Skeletal muscle satellite cell (primary cell): ENCODE measurements at regions not wholly inside any gene's neighbourhood (a gene's known extent, or its start where the extent isn't known, plus 50 kb on each side); places are given as distances from the start of the nearest gene placed in this dataset.
"Not testable (repeated sequence)": the region's sequence is repeated elsewhere in the genome, so short reads cannot be mapped to it uniquely, and the experiment has no call there.

Experiments used
- H3K27me3 ChIP-seq: 2 replicates; pipeline ENCODE4 v1.7.0; 2013; ENCODE audit warnings: low read length; ENCODE audit not compliant: control insufficient read depth, insufficient read depth
- H3K36me3 ChIP-seq: 2 replicates; pipeline ENCODE4 v1.7.0; 2013; ENCODE audit warnings: mild to moderate bottlenecking, control low read depth, low read length; ENCODE audit not compliant: insufficient read depth
- H3K4me1 ChIP-seq: 2 replicates; pipeline ENCODE4 v1.7.0; 2013; ENCODE audit warnings: low read length; ENCODE audit not compliant: control insufficient read depth, insufficient read depth
- H3K4me2 ChIP-seq: 2 replicates; pipeline ENCODE4 v1.7.0; 2013; ENCODE audit warnings: mild to moderate bottlenecking, low read length
- H3K4me3 ChIP-seq: 2 replicates; pipeline ENCODE4 v1.7.0; 2013; ENCODE audit warnings: low read length
- H3K9ac ChIP-seq: 2 replicates; pipeline ENCODE4 v1.7.0; 2013; ENCODE audit warnings: mild to moderate bottlenecking, low read depth, low read length, moderate library complexity
- H3K9me3 ChIP-seq: replicated peaks from 2 replicates; pipeline ENCODE4 v1.7.0; 2013; ENCODE audit warnings: mild to moderate bottlenecking, control low read depth, low read length

DNA sequence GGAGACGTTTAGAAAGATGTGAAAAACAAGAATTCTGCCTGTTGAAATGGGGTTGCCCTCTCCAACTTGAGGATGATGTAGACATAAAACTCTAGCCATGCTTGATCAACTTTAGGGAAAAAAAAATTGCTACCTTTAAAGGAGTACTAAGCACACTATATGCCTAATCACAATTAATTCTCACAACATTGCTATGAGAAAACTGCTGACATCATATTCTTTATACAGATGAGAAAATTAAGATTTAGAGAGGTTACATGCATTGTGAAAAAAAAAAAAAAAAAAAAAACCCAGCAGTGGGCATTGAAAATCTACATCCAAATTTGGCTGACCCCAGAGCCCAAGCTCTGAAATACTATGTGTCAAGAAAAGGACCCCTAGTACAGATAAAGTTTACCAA is 617.2 kb upstream of the ADGRL2 start:
- Histone ChIP-seq H3K36me3 (no peaks in the 10 kb centered on the region), H3K9ac (no peak overlapping the region), H3K9me3 (peaks cover 4% of the 10 kb centered on the region), H3K27me3 (no peaks in the 10 kb centered on the region), H3K4me2 (no peak overlapping the region), H3K4me1 (no peaks in the 10 kb centered on the region), H3K4me3 (no peak overlapping the region)

DNA sequence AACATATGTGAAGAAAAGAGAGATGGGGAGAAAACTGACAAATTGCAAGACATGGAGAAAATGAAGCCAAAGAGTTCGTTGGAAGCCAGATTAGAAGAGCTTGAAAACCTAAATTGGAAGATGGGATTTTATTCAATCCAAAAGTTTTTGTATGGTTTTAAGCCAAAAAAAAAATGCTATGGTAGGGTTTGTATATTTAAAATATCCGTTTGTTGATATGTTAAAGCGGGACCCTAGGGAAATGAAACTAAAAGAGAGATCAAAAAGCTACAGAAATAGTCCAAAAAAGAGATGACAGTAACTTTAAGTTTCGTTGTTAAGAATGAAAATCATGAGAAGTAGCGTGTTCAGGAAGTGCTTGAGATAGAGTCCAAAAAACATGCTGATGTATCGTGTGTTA is 617.7 kb upstream of the ADGRL2 start:
- Histone ChIP-seq H3K27me3 (no peaks in the 10 kb centered on the region), H3K36me3 (no peaks in the 10 kb centered on the region), H3K4me3 (no peak overlapping the region), H3K9me3 (peaks cover 4% of the 10 kb centered on the region), H3K4me1 (no peaks in the 10 kb centered on the region), H3K4me2 (no peak overlapping the region), H3K9ac (no peak overlapping the region)

DNA sequence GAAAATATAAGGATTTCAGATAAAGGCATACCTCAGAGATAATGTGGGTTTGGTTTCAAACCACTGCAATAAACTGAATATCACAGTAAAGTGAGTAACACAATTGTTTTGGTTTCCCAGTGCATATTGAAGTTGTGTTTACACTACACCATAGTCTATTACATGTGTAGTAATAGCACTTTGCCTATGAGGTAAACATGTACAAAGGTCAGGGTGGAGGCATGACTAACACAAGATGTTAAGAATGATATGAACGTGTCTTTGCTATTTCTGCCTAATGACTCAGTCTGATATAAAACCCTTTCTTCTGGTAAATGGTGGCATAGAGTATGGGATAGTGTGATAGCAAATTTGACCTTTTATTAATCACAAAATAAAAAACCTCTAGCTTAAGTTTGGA is 621.5 kb upstream of the ADGRL2 start:
- Histone ChIP-seq H3K36me3 (no peaks in the 10 kb centered on the region), H3K9ac (no peak overlapping the region), H3K27me3 (no peaks in the 10 kb centered on the region), H3K9me3 (peaks cover 11% of the 10 kb centered on the region), H3K4me2 (no peak overlapping the region), H3K4me3 (no peak overlapping the region), H3K4me1 (no peaks in the 10 kb centered on the region)

DNA sequence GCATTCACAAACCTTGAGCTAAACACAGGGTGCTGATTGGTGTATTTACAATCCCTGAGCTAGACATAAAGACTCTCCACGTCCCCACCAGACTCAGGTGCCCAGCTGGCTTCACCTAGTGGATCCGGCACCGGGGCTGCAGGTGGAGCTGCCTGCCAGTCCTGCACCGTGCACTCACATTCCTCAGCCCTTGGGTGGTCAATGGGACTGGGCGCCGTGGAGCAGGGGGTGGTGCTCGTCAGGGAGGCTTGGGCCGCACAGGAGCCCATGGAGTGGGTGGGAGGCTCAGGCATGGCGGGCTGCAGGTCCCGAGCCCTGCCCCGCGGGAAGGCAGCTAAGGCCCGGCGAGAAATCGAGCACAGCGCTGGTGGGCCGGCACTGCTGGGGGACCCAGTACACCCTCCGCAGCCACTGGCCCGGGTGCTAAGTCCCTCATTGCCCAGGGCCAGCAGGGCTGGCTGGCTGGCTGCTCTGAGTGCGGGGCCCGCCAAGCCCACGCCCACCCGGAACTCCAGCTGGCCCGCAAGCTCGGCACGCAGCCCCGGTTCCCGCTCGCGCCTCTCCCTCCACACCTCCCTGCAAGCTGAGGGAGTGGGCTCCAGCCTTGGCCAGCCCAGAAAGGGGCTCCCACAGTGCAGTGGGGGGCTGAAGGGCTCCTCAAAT is 622.2 kb upstream of the ADGRL2 start:
- H3K36me3 ChIP-seq, H3K9ac ChIP-seq, H3K9me3 ChIP-seq, H3K4me1 ChIP-seq, H3K4me2 ChIP-seq, H3K4me3 ChIP-seq, H3K27me3 ChIP-seq: not testable (repeated sequence)

DNA sequence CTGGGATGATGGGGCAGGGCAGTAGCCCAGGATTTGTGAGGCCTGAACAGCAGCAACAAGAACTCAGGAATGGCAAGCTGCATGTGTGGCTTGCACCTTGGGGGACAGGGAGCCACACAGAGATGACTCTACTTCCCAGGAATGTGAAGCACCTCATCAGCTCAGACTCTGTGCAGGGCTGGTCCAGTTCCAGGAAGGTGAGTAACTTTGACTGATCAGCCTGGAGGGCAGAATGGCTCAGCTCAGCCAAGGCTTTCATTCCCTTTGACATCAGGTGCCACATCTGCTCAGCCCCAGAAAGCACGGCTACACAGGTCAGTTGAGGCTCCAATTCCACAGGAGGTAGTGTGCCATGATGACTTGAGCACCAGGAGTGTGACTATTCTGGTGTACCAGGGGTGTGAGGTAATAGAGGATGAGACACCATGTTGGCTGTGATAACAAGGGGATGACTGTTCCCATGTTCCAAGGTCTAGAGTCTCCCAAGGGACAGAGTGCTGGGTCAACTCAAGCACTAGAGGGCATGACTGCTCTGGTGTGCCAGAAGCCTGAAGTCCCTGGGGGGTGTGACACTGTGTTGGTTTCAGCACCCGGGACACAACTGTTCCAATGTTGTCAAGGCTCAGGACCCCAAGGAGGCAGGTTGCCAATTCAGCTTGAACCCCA is 625.8 kb upstream of the ADGRL2 start:
- Histone ChIP-seq H3K27me3 (no peaks in the 10 kb centered on the region), H3K9ac (no peak overlapping the region), H3K36me3 (no peaks in the 10 kb centered on the region), H3K4me2 (no peak overlapping the region), H3K9me3 (peaks cover 8% of the 10 kb centered on the region), H3K4me1 (no peaks in the 10 kb centered on the region), H3K4me3 (no peak overlapping the region)

DNA sequence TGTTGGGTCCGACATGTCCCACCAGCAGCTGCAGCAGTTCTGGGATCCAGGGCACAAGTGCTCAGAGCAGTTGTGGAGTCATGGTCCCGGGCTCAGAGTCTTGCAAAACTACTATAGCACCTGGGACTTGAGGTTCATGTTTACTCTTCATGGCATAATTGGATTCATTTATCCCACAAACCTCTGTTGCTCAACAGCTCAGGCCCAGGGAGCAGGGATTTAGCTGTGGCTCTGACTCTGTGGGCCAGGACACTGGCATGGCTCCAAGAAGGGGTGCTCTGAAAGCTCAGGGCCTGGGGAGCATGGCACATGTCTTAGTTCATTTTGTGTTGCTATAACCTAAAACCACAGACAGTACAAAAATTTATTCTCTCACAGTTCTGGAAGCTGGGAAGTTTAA is 626.7 kb upstream of the ADGRL2 start:
- peaks cover 8% of the 10 kb centered on the region for H3K9me3 ChIP-seq
- H3K36me3 ChIP-seq = no peaks in the 10 kb centered on the region
- H3K4me2 ChIP-seq = no peak overlapping the region
- H3K9ac ChIP-seq = no peak overlapping the region
- H3K4me3 ChIP-seq = no peak overlapping the region
- H3K4me1 ChIP-seq = no peaks in the 10 kb centered on the region
- no peaks in the 10 kb centered on the region for H3K27me3 ChIP-seq

DNA sequence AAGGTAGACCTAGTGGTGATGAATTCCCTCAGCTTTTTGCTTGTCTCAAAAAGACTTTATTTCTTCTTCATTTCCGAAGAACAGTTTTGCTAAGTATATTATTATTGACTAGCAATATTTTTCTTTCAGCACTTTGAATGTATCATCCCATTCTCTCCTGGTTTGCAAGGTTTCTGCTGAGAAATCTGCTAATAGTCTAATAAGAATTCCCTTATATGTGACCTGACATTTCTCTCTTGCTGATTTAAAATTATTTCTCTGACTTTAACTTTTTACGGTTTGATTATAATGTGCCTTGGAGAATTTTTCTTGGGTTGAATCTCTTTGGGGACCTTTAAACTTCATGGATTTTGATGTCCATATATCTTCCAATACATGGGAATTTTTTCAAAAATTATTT is 628.3 kb upstream of the ADGRL2 start:
- Histone ChIP-seq H3K9me3 (peaks cover 8% of the 10 kb centered on the region), H3K4me3 (no peak overlapping the region), H3K9ac (no peak overlapping the region), H3K4me1 (no peaks in the 10 kb centered on the region), H3K4me2 (no peak overlapping the region), H3K27me3 (no peaks in the 10 kb centered on the region), H3K36me3 (no peaks in the 10 kb centered on the region)

DNA sequence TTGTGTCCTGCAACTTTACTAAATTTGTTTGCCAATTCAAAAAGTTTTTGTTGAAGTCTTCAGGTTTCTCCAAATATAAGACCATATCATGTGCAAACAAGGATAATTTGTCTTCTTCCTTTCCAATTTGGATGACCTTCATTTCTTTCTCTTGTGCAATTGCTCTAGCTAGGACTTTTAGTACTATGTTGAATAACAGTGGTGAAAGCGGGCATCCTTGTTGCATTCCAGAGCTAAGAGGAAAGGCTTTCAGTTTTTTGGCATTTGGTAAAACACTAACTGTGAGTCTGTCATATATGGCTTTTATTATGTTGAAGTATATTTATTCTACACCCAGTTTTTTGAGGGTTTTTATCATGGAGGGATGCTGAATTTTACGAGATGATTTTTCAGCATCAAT is 630.0 kb upstream of the ADGRL2 start:
- Histone ChIP-seq H3K4me1 (no peaks in the 10 kb centered on the region), H3K36me3 (no peaks in the 10 kb centered on the region), H3K4me2 (no peak overlapping the region), H3K27me3 (no peaks in the 10 kb centered on the region), H3K4me3 (no peak overlapping the region), H3K9me3 (peaks cover 8% of the 10 kb centered on the region), H3K9ac (no peak overlapping the region)

DNA sequence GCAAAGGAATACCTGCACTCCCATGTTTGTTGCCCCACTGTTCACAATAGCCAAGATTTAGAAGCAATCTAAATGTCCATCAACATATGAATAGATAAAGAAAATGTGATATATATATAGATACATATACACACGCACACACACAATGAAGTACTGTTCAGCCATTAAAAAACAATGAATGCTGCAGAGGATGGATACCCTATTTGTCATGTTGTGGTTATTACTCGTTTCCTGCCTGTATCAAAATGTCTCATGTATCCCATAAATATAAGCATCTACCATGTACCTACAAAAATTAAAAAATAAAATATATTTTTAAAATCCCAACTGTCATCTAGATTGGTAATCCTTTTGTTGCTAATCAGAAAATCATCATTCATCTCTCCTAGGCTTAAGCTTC is 634.8 kb upstream of the ADGRL2 start:
- no peak overlapping the region for H3K4me2 ChIP-seq
- no peaks in the 10 kb centered on the region for H3K36me3 ChIP-seq
- no peaks in the 10 kb centered on the region for H3K27me3 ChIP-seq

DNA sequence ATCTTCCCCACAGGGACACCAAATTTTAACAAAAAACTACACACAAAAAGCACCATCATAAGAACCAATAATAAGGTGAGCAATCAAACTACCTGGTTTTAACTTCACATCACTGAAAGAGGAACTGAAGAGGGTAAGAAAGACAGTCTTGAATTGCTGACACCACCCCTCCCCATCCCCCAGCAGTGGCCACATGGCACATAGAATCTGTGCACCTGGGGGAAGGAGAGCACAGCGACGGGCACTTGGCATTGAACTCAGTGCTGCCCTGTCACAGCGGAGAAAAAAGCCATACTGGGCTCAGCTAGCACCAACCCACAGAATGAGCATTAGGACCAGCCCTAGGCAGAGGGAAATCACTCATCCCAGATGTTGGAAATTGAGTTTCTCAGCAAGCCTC is 640.0 kb upstream of the ADGRL2 start:
- Histone ChIP-seq H3K4me1 (no peaks in the 10 kb centered on the region), H3K9me3 (peaks cover 3% of the 10 kb centered on the region), H3K9ac (no peak overlapping the region), H3K4me3 (no peak overlapping the region), H3K27me3 (no peaks in the 10 kb centered on the region), H3K36me3 (no peaks in the 10 kb centered on the region), H3K4me2 (no peak overlapping the region)

More for the DNA sequence above, 634.8 kb upstream of the ADGRL2 start:
- Histone ChIP-seq H3K9me3 (no peaks in the 10 kb centered on the region), H3K4me1 (no peaks in the 10 kb centered on the region), H3K9ac (no peak overlapping the region), H3K4me3 (no peak overlapping the region)

DNA sequence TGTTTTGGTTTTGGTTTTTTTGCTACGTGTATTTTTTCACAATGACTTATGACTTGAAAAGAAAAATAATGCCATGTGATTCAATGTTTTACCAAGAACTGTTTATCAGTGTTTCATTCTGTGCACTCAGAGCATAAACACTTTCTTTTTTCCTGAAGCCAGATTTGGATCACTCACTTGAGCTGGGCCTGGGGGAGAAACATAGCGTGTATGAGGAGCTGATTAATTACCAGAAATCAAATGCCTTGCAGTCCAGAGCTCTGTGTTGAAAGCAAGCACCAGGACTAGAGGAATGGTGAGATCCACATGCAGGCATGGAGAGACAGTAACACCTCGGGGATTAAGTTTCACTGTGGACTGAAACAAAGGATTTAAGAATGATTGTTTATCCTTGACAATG is 642.1 kb upstream of the ADGRL2 start:
- no peaks in the 10 kb centered on the region for H3K27me3 ChIP-seq
- no peaks in the 10 kb centered on the region for H3K36me3 ChIP-seq
- H3K4me3 ChIP-seq = no peak overlapping the region
- H3K9me3 ChIP-seq = peaks cover 3% of the 10 kb centered on the region
- H3K9ac ChIP-seq = no peak overlapping the region
- no peak overlapping the region for H3K4me2 ChIP-seq
- no peaks in the 10 kb centered on the region for H3K4me1 ChIP-seq

DNA sequence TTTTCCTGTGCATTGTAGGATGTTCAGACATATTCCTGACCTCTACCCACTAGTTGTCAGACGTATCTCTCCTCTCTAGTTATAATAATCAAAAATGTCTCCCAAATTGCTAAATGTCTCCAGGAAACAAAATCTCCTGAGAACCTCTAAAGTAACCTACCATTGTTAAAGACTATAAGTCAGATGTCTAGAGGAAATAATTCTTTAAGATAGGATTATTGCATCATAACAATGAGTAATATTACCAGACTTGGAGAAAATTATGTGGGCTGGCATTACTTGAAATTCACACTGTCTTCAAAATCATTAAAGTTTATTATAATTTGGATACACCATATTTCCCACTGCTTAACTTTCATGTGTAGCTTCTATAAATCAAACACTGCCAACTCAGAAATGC is 643.0 kb upstream of the ADGRL2 start:
- no peak overlapping the region for H3K4me3 ChIP-seq
- H3K36me3 ChIP-seq = no peaks in the 10 kb centered on the region
- peaks cover 3% of the 10 kb centered on the region for H3K9me3 ChIP-seq
- no peaks in the 10 kb centered on the region for H3K4me1 ChIP-seq
- H3K4me2 ChIP-seq = no peak overlapping the region
- no peak overlapping the region for H3K9ac ChIP-seq
- H3K27me3 ChIP-seq = no peaks in the 10 kb centered on the region
